ENCODE measurements at regions not wholly inside any gene's neighbourhood (a gene's known extent, or its start where the extent isn't known, plus 50 kb on each side); places are given as distances from the start of the nearest gene placed in this dataset.

GRCh38 chr12:114218136-114218535 is 187.8 kb downstream of the TBX5 start:
- TF ChIP-seq CTCF (IDR thresholded peaks at IDR 0.05) (no peak), POLR2A (IDR thresholded peaks at IDR 0.05) (no peak)

Measured in body of pancreas (tissue), 4 donors.